HG02852 (cell line): ENCODE measurements at regions not wholly inside any gene's neighbourhood (a gene's known extent, or its start where the extent isn't known, plus 50 kb on each side); places are given as distances from the start of the nearest gene placed in this dataset.

Experiments used
- ATAC-seq: cut with Tn5 transposase; IDR thresholded peaks from one replicate; pipeline ENCODE4 v1.9.1; 2021; ENCODE audit warnings: mild to moderate bottlenecking, moderate library complexity; ENCODE audit not compliant: unreplicated experiment

DNA sequence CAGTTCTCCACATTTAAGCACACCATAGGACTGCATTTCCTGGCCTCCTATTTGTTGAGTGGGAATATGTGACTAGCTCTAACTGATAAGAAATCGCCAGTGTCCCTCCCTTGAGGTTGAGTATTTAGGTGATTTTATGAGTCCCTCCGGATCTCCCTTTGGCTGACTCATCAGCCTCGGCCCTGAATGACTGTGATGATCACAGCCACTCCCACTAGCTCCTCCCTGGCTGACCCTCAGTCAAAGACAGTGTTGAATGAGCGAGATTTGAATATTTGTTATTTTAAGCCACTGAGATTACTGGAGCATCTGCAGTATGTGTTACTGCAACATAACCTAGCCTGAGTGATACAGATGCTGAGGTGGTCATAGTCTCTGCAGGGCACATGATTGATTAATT is 515.3 kb downstream of the EPHB1 start:
- ATAC-seq, result peak; percentile 42

DNA sequence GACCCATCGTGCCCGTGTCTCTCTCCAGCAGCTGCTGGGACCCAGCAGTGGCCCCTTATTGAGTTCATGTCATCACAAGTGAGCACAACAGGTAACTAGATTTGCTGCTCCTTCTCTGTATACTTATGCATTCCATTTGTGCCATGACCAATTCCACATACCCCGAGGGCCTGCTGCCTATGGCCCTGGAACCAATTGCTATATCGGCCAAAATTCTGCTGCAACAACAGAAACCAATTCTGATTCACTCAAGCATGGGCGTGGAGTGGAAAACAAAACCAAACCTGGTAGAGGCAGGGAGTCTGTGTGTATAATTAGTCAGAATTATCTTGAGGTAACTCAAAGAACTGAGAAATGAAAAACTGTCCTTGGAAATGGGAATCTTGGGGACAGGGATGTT is 516.6 kb downstream of the EPHB1 start:
- no peak for ATAC-seq

DNA sequence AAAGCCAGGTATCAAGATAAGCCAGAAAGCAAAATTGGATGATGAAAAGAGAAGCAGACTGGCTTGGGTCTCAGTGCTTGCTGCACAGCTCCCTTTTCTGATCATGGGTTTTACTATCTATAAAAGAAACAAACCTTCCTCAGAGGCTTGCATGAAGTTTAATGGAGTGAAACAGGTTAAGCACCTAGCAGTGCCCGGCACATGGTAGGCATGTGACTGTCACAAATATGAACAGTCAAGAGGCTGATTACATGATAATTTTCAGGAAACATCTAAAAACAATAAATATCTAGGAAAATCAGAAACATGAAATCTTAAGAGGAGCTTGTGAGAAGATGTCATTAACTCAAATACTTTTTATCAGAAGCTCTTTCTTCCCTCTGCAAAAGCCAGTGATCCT is 519.2 kb downstream of the EPHB1 start:
- ATAC-seq, result no peak

DNA sequence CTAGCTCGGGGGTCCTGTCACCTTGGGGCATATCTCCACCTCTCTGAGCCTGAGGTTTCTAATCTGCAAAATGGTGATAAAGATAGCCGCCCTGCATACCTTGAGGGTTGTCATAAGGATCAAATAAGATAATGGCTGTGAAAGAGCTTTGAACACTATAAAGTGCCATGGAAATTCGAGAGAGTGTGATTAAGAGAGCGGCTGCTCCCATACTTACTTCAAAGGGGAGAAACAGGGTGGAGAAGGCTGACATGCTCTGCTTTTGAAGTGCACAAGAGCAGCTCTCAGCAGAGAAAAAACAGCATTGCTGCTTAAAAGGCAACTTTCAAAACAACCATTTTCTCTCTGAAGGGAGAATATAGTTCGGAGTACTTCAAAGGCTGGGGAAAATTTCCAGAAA is 529.2 kb downstream of the EPHB1 start:
- no peak for ATAC-seq

DNA sequence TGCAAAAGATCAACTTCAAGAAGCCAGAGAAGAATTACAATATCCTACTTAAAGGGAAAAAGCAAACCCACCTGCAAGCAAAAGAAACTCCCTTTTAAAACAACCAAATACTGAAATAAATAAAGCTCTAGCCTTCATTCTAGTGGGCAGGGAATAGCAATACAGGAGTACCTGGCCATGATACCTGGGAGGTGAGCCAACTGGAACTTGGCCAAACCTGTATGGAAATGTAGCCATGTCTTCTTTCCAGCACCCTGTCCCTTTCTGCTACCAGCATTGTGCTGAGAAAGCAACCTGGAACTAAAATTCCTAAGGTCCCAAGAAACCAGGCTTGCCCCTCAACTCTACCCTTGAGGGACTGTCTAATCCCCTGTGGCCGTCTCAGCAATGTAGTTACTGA is 530.0 kb downstream of the EPHB1 start:
- ATAC-seq, result no peak

GRCh38 chr3:135325726-135326235 is 530.7 kb downstream of the EPHB1 start:
- ATAC-seq, result no peak

GRCh38 chr3:135326851-135327250 is 531.8 kb downstream of the EPHB1 start:
- no peak for ATAC-seq

DNA sequence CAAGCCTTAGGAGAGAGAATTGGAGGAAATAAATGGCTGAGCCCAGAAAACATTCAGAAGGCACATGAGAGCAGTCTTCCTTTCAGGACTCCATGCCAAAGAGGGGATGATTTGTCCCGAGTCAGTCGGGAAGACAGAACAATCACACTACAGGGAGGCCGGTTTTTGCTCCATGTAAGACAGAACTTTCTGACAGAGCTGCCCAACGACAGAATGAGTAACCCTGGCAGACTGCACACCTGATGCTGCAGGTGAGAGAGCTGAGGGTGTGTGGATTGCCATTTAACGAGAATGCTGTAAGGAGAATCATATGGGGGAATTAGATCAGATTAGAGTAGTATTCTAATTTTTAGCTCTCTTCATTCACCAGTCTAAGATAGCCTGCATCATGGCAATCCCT is 533.0 kb downstream of the EPHB1 start:
- no peak for ATAC-seq

DNA sequence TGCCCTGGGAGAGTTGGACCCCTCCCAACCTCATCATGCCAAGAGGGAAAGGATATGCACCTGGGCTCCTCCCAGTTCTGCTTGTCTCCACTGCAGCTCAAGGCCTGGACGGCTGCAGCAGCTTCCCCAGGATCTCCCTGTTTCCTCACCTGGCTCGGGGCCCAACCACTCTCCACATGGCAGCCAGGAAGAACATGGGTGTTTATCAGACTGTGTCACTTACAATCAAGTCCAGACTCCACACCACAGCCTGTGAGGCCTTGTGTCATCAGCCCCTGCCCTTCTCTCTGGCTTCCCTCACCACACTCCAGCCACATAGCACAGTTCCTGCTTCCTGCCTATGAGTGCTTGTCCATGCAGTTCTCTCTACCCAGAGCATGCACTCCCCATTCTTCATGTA is 534.4 kb downstream of the EPHB1 start:
- no peak for ATAC-seq

GRCh38 chr3:135337192-135337591 is 542.1 kb downstream of the EPHB1 start:
- ATAC-seq, result no peak

DNA sequence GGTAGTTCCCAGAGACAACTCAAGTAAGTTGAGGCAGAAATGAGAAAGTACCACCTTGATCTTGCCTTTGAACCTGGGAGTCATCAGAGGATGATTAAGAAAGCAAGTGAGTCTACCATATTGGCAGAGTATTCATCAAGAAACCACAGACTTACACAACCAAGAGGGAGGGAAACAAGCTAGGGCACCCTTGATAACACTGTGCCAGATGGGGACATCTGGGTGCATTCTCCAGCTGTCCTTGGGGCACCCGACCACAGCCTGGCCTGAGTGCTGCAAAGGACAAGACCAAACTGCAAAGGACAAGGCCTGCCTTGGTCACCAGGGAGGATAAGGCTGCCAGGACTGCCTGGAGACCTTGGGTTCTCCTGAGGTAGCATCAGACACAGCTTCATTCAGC is 553.6 kb downstream of the EPHB1 start:
- no peak for ATAC-seq

GRCh38 chr3:135349254-135349948 is 554.3 kb downstream of the EPHB1 start:
- ATAC-seq, result no peak

GRCh38 chr3:135352213-135352612 is 557.2 kb downstream of the EPHB1 start:
- no peak for ATAC-seq

GRCh38 chr3:135362889-135363288 is 567.8 kb downstream of the EPHB1 start:
- ATAC-seq, result no peak

GRCh38 chr3:135364676-135365075 is 569.6 kb downstream of the EPHB1 start:
- no peak for ATAC-seq

DNA sequence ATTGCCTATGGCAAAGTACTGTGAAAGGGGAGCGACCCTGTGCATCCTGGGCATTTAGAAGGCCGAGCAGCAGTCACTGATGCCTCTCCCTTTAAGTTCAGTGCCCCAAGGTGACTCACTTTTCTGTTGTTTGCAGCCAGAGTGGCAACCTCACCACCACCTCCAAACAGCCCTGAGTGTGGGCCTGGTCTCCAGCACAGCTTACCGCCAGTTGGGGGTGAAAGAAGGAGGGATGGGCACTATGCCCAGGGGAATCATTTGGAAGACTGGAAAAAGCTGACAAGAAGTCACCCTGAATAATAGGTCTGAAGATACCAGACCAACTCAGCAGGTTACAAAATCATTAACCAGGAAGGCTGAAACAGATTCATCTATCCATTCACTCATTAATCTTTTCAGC is 571.8 kb downstream of the EPHB1 start:
- no peak for ATAC-seq

GRCh38 chr3:135368316-135368715 is 573.3 kb downstream of the EPHB1 start:
- no peak for ATAC-seq

DNA sequence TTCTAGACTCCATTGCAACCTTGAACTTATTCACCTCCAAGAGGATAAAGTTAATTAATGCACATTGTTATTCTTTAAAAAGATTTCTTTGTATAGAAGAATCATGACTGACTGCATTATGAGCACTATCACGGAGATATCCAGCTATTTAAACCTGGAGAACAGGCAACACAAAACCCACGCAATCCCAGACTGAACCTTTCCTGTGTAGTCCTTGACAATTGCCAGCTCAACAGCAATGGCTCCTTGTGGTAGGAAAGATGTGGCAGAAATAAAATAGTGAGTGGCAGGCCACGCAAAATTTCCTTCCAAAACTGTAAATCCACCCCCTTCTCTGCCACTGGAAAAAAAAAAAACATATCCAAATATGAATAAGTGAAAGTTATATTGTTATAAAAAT is 573.7 kb downstream of the EPHB1 start:
- no peak for ATAC-seq

DNA sequence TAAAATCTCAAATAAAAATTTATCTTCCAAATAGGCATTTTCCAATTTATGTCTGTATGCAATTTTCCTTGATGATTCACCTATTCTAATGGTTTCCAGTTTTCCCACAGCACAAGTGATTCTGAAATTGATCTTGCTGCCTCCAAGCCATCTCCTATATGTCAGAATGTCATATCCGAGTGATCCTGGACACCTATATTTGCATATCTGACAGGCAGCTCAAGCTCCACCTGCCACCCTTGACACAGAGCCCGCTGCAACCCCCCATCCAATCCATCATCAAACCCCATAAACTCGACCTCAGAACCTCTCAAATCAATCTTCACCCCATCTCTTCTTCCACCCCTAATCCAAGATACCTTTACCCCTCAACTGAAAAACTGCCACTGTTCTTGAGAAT is 579.5 kb downstream of the EPHB1 start:
- no peak for ATAC-seq

DNA sequence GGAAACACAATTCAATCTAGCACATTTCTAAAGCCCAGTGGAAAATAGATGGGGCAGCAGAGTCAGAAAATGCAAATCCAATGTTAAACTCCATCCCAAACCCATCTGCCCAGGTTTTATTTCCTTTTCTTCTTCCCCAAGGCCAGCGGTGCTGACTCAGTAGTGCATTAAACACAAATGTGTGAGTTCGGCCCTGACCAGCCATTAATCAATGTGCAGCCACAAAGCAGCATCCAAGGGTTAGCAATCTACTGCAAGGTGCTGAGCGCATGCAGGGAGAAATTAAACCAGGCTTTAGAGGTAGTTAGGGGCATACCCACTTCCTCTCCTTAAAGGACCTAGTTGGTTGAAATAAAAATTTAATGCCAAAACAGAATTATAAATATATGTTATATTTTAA is 583.3 kb upstream of the PPP2R3A start:
- no peak for ATAC-seq

DNA sequence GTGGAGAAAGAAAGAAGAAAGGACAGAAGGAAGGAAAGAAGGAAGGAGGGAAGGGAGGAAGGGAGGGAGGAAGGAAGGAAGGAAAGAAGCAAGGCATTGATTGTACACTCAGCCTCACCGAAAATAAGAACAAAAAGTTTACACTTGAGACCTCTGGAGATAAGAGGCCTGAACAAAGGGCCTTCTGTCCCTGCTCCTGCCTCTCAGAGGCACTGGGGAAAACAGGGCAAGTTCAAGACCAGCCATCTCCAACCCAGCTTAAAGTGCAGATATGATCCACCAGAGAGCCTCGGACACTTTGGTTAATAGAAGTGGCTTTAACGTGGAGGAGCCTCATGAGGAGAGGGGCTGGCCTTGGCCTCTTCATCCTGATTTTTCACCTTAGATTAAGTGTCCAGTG is 582.9 kb upstream of the PPP2R3A start:
- no peak for ATAC-seq

DNA sequence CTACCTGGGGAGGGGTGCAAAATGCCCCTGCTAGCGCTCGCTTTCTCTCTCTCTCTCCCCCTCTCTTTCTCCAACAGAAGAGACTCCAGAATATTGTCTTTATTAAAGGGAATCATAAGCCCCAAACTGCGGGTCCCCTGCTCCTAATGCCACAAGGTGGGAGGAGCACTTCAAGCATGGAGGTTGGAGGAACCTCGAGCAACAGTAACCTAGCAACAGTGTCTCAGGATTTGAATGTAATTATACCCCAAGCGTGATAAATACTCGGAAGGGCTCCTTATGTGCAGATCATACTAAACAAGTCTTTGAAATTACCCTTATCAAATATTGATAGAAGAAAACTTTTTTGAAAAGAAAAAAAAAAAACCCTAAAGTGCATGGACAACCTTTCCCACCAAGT is 582.2 kb upstream of the PPP2R3A start:
- ATAC-seq, result no peak

GRCh38 chr3:135392151-135392550 is 573.4 kb upstream of the PPP2R3A start:
- ATAC-seq, result no peak
